RCC 7860 (cell line): ENCODE measurements at regions not wholly inside any gene's neighbourhood (a gene's known extent, or its start where the extent isn't known, plus 50 kb on each side); places are given as distances from the start of the nearest gene placed in this dataset.

Source experiments
- DNase-seq: peaks from one replicate; pipeline ENCODE4 v3.0.0-alpha.2; 2015; ENCODE audit warnings: low spot score
- FAIRE-seq: peaks from 2 replicates; lab custom pipeline; 2012; peaks lifted over from hg19 to GRCh38; lab: Jason Lieb, UNC

DNA sequence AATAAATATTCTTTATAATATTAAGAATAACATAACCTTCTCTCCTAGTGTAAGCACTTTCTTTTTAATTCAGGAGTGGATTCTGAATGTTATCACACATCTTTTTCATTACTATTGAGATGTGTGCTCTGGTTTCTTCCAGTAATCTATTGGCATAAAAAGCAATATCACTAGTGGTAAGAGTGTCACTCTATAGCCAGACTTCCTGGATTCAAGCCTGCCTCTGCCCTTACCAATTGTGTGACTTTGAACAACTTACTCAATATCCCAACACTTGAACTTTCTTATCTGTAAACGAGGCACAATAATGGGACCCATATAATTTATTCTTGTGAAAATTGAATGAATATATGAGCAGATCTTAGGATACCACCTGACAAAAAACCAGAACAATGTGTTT is 71.0 kb downstream of the SEM1 start:
- FAIRE-seq: no peak

DNA sequence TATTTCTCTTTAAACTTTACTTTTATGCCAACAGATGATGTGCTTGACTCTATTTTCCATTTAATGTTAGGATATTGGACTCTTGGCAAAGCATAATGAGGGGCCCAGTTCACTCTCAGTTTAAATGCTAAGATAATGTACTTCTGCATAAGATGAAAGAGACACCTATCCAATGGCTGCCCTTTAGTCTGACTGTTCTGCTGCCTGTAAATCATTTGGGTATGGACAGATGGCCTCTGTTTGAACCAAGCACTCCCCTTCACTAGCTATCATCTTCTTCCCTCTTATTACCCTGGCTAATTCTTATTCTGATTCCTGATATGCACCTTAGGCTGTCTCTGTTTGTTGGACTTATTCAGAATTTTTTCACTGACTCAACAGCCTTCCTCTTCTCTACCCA is 72.1 kb downstream of the SEM1 start:
- FAIRE-seq: no peak
- no peak for DNase-seq

More for the DNA sequence above, 71.0 kb downstream of the SEM1 start:
- DNase-seq: no peak

DNA sequence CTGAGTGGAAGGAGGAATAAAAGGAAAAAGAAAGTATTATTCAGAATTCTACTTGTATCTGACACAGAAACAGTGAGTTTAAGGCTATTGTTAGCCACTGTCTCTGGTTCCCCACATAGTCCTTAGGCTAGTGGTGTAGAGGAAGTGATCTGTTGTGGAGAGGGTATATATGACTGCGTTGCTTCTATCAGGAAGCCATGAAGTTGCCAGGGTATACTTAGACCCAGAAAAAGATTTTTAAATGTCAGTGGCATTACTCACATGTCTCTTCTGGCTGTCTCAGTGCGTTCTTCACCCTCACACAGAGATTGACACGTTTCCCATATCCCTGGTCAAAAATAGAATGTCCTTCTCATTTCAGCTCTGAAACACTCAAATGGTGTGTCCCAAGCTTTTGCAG is 72.7 kb downstream of the SEM1 start:
- DNase-seq (no peak), FAIRE-seq (no peak)

DNA sequence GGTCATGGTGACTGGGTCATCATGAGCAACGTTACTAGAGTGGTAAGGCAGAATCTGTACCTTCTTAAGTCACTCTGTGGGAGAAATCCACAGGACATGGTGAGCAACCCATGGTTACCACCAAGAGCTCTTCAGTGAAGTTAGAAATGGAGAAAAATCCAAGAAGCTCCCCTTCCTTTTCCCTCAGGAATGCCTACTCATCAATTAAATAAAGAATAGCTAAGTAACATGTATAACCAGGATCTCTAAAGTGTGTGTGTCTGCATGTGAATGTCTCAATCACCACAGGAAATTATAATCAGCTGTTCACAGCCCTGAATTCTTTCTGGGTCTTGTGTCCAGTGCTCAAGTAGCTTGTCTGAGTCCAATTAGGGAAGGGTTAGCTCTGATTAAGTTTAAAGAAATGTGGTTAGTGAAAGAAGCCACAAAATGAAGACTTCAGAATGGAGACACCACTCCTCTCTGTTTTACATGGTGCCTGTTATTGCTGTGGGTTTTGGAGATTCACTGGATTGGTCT is 73.2 kb downstream of the SEM1 start:
- DNase-seq (no peak), FAIRE-seq (no peak)

DNA sequence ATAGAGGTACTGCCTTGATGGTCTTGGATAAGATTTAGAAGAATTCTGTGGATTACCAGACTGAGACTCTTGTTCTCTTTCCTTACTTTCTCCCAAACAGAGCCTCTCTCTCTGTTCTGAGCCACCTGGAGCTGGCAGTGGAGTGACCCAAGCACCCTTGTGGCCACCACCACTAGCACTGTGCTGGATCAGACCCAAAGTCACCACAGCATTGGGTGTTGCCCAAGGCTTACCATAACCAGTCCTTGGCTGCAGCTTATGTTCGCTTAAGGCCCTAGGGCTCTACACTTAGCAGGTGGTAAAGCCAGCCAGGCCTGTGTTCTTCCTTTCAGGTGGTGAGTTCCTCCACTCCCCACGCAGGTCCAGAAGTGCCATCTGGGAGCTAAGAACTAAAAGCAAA is 79.8 kb downstream of the SEM1 start:
- DNase-seq (no peak), FAIRE-seq (no peak)

DNA sequence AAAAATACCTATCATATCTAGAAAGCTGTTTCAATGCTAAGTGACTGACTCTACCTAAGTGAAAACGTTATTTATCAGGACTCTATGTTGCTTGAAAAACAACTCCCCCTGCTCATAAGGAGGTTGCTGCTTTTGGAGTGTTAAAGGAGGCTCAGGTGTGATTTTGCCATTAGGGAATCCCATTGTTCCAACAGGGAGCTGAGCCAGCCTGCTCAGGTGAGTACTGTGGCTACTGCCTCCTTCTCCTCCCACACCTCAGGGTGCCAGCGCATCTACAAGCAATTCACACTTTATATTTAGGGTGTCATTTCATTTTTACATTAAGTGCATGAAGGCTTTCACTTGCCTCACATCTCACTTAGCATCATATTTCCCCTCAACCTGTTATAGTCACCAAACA is 84.7 kb downstream of the SEM1 start:
- FAIRE-seq (no peak), DNase-seq (no peak)

DNA sequence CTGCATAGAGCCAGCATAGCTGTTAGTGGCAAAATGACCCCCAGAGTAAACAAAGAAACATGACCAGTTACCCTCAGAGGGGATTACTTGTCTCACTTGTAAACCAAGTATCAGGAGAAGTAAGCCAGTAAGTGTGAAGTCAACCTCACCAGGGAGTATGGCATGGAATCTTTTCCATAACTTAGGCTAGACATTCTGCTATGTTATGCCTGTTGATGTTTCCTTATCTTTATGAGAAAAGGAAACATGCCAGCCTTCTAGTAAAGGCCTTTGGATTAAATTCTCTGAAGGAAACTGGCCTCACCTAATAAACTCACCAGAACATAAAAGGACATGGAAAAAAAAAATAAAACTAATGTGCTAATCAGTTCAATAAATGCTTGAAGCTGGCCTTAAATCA is 87.7 kb downstream of the SEM1 start:
- no peak for DNase-seq
- no peak for FAIRE-seq

DNA sequence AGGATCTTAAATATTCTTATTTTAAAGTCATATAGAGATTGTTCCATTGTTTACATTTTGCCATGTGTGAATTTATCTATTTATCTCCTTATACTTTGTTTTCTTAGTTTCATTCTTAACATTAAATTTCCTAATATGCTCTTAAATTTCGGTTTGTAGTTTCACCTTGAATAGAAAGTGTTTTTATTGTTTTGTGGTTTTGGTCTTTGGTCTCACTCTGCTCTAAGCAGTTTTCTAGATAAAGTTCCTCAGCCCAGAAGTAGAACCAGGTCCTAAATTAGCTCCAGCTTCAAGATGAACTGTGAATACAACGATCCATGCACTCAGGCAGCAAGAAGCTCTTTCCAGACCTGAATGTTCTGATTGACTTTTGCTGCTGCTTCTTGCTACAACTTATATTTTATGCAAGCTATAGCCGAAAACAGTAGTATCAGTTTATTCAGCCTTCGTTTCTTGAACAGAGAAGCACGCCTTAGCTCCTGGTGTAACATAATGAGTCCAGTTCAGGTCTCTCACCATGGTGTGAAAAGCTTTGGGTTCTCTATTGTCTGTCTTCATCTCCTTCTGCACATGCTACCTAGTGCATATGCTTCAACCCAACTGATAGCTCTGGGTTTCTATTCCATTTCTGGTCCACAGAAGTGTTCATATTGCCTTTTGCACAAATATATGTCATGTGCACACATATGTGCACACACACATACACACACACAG is 95.3 kb downstream of the SEM1 start:
- DNase-seq (no peak), FAIRE-seq (no peak)

DNA sequence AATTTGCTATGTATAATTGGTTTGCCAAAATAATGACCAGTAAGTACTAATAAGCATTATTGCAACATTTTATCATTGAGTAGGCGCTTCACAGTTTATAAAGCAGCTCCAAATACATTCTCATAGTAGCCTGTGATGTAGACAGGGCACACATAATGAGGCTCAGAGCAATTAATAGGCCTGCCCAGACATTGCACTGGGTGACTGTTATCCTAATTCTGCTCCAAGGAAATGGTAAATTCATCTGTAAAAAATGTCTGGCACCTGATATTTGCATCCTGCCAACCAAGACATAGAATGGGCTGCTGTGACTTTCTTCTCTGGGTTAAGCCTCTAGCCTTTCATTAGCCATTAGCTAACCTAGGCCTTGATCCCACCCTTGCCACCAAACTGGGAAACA is 97.6 kb downstream of the SEM1 start:
- no peak for FAIRE-seq
- DNase-seq: no peak

DNA sequence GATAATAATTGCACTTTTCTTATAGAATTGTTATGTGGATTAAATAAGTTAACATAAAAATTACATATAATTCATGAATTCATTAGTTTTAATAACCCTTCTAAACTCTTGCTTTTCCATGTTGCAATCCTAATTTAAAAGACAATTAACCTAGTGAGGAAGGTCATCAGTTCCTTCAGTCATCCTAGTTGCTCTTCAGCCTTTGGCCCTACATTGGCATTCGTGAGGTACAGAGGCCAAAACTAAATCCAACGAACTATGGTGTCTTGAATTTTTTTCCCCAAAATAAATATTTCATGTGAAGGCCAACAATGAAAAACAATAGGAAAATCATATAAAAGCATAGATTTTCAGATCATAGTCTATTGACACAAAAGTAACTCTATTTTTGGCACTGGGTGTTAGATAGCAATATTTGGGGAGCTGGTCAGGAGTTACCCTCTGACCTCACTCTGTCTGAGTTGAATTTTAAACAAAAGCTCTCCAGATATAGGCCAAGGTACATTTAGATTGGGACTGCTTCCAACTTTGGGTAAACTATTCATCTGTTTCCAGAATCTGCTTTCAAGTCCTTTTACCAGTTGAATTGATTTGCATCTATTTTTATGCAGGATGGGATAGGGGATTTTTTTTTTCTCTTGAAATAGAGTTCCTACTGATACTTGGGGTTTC is 104.5 kb downstream of the SEM1 start:
- no peak for DNase-seq
- no peak for FAIRE-seq

DNA sequence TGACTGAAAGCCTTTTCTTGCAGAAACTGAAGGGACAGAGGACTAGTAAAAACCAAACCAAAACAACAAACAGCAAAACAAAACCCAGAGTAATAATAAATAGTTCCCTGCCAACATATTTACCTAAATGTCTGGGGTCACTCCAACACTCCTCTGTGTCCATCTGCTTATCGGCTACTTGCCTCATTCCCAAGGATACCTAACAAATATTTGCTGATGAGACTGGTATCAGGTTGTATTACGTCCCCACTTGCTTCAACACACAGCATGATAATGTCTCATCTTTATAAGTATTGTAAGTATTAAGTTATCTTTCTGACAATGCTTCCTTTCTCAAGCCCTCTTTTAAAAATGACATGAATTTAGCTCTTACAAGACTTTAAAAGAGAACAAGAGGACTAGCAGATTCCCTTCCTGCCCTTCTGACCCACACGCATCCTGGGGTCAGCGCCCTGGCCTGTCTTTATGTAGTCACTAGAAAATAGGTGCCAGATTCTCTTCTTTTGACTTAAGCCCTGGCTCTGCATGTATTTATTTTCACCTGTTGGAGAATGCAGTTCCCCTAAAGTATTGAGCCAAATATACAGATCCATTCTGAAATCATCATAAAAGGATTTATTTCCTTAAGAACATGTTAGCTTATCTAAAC is 110.2 kb downstream of the SEM1 start:
- no peak for DNase-seq
- FAIRE-seq: no peak

DNA sequence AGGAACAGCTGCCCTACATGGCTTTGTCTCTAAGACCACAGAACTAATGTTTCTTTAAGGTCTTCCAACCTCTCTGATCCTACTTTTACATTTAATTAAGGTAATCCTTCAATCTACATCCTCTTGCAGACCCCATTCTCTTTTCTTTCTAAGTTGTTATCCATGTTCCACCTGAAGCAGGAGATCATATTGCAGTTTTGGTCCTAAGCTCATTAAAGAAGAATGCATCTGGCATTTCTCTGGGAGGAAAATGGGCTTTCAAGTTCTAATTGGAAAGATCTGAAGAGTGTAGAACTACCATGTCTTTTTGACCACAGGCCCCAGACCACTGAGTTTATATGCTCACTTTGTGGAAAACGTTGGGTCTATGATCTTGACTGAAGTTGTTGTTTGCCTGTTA is 111.2 kb downstream of the SEM1 start:
- FAIRE-seq (no peak), DNase-seq (no peak)

DNA sequence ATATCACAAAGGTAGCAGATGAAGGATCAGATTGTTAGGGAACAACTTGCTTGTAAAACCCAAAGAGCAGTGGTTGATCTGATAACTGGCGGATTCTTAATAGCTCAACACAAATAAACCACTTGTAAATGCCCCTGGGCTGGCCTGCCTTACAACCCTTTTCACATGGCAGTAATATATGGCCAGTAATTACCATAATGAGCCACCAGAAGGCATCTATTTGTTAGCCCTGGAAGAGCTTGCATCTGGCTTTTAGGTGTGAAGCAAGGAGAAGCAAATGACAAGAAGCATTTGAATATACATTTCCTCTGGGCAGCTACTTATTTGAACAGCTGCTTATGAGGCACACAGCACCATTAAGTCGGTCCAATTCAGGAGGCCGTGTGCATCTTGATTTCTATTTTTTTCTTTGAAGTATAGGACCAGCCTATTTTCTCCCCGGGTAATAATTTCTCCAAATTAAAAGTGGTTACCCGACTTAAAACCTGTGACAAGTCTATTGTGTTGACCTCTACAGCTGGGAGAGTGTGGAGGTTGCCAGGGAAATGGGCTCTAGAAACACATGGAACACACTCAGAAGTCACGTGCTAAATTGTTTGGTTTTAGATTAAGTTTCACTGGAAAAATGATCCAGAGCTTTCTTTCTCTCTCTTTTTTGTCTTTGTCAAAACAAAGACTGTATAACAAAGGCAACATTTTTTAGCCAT is 113.4 kb downstream of the SEM1 start:
- FAIRE-seq: no peak
- DNase-seq: no peak

DNA sequence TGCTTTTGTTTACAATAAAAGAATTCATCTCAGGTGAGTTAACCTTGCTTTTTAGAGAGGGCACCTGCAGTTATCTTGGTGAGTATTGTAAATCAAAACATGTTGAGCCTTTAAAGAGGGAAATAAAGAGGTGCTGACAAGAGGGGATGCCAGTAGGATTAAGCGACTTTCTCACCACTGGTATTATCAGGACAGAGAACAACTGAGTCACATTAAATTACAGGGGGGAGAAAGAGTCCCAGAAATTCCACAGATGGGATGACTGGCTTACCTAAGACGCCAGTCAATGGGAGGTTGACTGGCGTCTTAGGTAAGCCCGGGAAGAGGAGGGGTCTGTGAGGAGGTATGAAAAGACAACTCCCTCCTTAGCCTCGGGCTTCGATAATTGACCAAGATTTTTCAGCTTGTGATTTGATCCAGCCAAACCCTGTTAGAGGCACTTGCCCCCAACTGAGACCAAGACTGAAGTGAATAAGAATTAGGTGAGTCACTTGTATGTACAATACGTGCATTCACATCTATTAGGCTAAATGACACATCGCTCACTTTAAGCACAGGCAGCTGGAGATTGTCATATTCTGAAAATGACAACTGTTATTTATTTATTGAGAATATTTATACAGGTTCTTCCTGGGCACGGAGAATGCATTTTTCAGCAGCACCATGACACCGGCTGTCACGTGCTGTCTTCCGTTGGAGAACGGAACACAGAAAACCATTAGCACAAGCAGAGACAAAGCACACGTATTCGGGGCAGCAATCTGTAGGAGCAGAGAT is 117.6 kb downstream of the SEM1 start:
- FAIRE-seq: no peak
- DNase-seq: no peak

DNA sequence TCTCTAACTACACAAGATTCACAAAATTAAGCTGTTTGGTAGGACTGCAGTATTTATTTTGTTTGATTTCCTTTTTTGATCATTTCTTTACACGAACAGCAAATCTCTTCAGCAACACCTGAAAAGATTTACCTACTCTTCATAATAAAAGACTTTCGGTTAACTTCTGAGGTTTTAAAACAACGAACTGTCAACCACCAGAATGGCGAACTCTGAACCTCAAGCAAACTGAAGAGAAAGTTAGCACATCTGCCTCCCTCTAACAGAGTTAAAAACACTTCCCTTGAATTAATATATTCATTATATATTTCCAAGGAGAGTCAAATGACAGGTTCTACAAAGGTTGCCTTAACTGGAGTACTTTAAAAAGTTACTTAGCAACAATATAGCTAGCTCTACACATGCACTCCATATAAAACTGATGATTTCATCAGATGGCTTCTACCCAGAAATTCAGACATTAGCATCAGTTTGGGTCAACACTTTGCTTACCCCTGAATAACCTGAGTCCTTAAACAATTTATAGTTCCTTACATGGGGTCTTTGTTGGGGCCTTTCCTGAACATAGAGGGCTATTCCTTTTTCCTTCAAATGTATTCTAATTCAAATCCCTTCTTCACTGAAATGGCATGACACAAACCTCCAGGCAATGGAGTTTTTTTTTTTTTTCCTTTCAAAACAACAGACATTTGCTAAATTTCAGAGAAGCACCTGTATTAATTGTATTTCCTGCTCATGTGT is 118.3 kb downstream of the SEM1 start:
- FAIRE-seq: no peak
- no peak for DNase-seq

DNA sequence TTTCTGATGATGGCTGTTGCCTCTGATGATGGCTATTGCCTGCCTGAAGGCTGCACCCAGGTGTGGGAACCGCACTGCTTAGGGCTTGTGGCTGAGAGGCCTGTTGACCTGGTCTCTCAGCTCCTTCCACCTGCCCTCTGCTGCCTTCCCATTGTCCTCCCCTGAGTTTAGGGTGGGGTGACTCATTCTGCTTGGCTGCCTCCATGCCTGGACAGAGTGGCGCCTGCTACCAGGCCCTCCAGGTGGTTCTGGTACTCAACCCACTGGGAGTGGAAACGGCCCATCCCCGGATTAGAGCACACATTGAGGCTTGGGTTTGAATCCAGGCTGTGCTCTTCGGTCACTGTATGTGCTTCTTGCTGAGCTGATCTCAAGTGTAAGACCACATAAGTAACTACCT is 120.6 kb downstream of the SEM1 start:
- DNase-seq (no peak), FAIRE-seq (no peak)

DNA sequence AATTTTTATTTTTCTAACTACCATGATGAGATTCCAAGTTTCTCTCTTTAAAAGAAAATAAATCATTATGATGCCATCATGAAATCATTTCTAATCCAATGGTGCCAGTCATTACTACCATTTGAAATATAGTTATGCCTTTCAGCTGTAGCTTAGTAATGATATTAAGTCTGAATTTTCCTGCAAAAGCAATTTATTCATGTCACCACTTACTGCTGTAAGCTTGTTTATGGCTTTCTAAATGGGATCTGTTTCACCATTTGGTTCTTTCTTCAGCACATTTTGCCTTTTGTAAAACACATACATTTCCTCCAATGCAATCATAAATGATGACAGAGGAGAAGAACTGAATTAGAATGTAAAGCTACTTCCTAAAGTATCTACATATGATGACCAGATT is 130.5 kb downstream of the SEM1 start:
- no peak for DNase-seq
- FAIRE-seq: no peak

DNA sequence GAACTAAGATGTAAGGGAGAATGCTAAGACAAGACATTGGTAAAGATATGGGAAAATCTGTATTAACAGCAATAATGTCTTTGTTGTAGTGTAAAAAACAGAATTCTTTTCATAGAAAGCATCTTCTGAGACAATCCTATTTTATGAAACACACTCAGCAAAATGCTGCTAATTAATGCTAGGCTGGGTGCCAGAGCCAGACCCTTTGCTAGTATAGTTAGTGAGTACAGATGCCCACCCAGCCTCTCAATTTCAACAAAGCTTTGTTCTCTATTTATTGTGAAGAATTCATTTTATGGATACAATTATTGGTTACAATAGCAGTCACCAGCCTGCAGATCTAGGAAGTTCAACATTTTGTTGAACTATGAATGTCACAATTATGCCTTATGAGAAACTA is 131.0 kb downstream of the SEM1 start:
- FAIRE-seq: no peak

DNA sequence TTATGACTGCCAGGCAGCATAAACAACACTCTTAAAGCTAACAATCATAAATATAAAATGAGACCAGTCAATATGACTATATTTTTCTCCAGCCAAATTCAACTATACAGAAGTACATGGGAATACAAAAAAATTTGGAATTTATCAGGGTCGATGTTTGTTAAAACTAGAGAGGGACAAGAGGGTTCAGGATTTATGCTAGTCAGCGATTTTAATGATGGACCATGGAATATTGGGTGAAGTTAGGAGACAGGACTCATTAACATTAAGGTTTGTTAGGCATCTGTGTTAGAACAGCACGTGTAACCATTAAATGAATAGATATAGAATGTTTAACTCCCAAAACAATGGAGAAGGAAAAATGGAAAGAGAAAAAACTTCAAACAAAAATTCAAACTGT is 146.2 kb downstream of the SEM1 start:
- FAIRE-seq (no peak), DNase-seq (no peak)

More for the DNA sequence above, 131.0 kb downstream of the SEM1 start:
- no peak for DNase-seq

DNA sequence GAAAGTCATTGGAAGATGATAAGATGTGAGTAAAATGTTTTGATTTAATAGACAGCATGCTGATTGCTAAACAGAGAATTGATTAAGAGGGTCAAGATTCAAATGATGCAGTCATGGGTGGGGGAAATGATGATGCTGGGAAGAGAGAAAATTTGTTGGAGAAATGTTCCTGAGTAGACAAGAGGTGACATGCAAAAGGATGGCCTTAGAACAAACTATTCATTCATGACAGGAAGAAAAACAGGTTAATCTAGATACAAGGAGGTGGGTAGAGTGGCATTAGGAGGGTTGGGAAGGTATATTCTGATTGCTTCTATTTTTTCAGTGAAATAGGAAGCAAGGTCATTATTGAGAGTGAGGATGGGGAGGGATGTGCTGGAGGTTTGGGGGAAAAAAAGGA is 146.7 kb downstream of the SEM1 start:
- no peak for FAIRE-seq
- no peak for DNase-seq
